Activated T-cell treated with anti-CD3 and anti-CD28 coated beads, Interleukin-2, amount 50 U/mL, for 1 hour (primary cell): ENCODE measurements at regions not wholly inside any gene's neighbourhood (a gene's known extent, or its start where the extent isn't known, plus 50 kb on each side); places are given as distances from the start of the nearest gene placed in this dataset.

Experiments
- DNase-seq: peaks from one replicate; pipeline ENCODE4 v3.0.0-alpha.2; 2020

DNA sequence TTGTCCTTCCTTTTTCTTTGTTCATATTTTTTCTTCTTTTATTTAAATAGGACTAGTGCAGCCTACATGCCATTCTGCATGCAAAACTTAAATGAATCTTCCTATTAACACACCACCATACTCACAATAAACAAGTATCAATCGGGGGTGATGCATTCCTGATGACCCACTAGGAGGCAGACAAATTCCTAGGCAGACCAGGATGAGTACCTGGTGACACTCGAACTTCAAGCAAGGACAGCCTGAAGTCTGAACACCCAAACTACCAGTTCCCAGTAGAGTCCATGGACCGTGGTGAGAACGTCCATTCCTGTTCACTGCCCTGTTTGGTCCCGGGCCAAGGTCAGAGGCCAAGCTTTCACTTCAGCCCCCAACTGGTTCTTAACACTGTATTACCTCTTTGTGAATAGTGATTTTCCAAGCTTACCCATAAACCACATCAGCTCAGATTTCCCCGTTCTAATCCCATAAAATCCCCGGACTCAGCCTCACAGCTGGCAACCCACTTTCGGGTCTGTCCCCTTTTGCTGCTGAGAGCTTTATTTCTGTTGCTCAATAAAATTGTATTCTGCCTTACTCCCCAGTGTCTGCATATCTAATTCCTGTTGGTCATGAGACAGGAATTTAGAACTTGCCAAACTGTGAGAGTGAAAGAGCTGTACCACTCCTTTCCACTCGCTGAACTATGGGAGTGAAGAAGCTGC lies 1286.6 kb downstream of the FSTL5 start:
- no peak for DNase-seq

DNA sequence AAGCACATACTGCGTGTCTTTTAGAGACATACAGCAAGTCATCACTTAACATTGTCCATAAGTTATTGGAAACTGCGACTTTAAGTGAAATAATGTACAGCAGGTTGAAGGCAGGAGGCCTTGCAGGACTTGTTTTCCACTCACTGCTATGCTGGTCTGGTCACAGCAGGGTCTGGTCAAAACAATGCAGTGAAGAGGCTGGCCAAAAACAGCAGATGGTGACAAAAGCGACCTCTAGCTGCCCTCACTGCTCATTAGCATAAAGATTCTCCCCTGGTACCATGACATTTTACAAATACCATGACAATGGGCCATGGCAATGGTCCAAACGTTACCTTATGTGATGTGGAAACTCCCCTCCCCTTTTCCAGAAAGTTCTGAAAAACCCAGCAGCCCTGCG lies 1283.6 kb downstream of the FSTL5 start:
- no peak for DNase-seq

DNA sequence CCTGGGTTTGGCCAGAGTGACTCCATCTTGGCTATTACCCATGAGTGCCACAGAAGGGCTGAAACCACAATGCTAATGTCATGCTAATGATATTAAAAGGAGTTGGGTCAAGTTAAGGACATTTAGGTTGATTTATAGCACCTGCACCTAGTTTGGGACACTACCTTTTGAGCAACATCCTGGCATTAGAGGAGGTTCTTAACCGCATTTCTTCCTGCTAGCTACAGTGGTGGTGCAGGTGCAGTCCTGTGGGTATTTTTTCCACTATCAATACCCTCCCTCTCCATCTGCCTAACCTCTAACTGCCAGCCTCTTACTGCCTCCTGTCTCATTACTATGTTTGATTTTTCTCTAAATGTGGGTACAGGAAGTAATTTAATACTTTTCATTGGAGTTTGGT lies 1276.1 kb downstream of the FSTL5 start:
- no peak for DNase-seq

DNA sequence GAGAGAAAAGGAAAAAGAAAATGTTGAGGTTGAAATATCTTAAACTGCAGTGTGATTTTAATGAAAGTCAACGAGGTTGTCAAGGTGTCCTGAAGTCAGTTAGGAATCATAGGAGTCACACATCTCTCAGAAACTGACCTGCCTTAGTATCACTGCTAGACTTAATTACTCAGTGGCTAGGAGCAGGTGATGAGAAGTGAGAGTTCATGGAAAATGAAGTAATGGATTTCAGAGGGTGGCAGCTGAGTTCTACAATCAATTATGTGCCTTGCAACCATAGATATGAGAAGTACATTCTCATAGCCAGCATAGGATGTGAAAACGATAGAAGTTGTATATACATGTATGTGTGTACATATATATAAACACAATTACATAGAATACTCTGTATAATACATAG lies 1269.7 kb downstream of the FSTL5 start:
- no peak for DNase-seq

DNA sequence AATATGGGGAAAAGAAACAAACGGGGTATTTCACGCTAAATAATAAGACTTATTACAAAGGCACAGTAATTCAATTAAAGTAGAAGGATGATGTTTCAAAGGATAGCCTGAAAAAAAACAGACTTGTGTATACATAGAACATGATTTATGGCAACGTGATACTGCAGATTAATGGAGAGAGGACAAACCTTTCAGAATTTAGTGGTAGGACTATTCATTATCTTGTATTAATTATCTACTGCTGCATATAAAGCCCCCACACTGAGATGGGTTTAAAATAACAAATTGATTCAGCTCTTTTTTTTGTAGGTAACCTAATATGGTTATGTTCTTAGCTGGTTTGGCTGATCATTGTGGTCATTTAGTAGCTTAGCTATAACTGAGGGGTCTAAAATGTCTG lies 1269.0 kb downstream of the FSTL5 start:
- DNase-seq = no peak

DNA sequence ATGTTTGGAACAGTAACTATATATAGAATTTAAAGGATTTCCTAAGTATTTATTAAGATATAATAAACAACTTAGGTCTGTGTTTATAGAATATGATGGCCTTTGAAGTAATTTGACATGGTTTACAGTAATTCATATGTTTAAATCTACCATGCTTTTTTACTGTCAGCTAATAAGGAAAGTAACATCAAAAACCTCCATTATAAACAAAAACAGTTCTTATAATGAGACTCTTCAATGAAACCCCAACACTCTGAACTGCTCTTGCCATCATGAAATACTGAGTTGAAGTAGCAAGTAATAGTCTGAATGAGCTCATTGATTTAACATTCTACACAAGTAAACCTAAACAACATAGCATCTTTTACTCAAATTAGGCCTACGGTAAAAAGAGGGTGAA lies 1236.5 kb downstream of the FSTL5 start:
- DNase-seq = no peak

DNA sequence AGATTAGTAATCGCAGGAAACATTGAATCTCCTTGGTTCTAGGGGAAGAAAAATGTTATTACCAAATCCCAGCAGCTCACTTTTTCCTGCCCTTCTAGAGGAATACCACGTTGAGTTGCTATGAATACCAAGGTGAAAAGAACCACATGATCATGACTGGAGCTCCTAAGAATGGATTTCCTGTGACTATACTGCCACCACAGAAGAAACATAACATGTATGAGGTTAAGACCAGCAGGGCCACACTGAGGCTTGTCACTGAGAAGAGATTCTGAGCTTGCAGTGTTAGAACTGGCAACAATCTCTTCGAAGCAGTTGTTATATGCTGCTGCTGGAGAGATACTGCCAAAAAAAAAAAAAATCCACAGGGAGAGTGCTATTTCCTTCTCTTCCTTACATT lies 1235.3 kb downstream of the FSTL5 start:
- no peak for DNase-seq

DNA sequence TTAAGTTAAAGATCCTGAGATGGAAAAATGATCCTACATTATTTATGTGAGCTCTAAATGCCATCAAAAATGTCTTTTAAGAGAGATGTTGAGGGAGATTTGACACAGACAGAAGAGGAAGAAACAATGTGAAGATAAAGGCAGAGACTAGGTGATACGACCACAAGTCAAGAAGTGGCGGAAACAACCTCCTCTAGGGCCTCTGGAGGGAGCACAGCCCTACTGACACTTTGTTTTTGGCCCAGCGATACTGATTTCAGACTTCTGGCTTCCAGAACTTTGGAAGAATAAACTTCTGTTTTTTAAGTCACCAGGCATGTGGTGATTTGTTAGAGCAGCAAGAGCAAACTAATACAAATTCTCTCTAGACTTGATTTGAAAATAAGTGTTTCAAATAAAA lies 1216.1 kb downstream of the FSTL5 start:
- no peak for DNase-seq

DNA sequence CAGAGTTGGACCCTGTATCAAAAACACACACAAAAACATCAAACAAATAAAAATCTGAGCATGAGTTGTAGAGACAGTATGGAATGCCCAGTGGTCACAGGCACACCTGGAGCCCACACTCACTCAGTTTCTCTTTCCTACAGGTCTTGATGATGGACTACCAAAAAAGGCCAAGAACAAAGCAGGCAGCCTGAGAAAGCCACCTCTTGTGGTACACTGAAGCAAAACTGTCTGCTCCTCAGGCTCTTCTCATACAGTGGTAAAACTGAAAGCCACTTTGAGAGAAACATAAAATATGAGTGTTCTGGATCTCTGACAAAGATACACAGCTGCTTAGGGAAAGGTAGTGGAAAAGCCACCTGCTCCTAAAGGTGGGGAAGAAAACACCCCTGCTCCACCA lies 1206.9 kb downstream of the FSTL5 start:
- no peak for DNase-seq

DNA sequence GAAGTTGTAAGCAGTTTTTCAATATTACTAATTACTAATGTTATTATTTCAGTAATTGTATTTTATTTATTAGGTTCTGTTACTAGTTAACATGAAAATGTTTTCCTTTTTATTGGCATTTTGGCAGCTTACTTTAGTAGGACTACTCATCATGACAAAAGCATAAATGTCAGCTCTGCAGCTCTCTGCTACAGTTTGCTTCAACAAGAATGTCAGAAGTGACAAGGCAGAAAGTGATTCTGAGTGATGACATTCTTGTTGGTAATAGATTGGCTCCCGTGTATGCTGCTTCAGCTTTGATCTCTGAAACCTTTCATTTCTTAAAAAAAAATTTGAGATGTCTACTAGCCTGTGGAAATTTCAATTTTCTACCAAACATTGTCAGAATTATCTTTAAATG lies 1193.9 kb downstream of the FSTL5 start:
- no peak for DNase-seq

DNA sequence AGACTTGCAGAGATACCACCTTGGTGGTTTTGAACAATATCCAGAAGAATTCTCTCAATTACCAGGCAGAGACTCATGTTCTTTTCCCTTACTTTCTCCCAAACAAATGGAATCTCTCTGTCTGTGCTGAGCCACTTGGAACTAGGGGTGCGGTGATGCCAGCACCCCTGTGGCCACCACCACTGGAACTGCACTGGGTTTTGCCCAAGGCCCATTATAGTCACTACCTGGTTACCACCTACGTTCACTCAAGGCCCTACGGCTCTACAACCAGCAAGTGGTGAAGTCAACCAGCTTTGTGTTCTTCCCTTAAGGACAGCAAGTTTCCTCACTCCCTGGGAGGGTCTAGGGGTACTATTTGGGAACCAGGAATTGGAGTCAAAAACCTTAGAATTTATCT lies 1183.7 kb downstream of the FSTL5 start:
- DNase-seq = no peak

DNA sequence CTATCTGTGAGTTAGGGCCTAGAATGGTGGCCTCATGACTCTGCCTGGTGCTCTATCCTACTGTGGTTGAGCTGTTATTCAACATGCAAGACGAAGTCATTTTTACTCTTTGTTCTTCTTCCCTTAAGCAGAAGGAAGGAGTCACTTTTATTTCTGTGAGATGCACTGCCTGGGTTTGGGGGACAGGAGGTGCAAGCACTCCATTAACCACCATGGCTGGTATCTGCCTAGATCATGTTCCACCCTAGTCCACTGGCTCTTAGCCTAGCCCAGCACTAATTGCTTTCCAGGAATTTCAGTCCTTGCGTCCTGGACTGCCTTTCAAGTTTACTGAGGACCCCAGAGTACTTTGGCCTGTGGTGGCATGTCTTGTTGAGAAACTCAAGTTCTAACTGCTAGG lies 1182.7 kb downstream of the FSTL5 start:
- no peak for DNase-seq

DNA sequence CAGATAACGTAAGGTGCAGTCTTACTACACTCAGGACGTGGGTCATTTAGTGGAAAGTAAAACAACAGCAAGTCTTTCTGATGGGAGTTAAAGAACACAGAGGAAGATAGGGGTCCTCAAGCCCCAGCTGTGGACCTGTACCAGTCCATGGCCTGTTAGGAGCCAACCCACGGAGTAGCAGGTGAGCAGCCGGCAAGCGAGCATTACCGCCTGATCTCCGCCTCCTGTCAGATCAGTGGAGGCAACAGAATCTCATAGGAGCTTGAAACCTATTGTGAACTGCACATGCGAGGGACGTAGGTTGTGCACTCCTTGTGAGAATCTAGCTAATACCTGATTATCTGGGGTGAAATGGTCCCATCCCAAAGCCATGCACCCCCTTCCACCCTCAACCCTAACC lies 1180.8 kb downstream of the FSTL5 start:
- DNase-seq = no peak

DNA sequence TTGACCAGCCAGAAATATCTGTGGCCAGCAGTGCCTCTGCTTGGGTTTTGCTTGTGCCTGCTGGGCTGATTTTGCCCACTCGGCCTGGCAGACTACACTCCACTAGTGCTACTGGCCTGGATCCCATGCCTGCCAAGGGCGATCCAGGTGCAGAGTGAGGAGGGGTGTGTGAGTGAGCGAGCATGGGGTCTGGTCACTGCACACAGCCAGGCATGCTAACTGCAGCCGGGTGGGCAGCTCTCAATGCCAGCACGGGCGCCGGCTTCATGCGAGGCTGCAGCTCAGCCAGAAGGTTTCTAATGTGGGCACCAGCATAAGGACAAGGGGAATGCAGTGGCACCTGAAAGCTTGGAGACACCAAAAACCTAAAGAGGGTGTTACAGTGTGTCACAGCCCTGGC lies 1161.4 kb downstream of the FSTL5 start:
- DNase-seq = no peak

DNA sequence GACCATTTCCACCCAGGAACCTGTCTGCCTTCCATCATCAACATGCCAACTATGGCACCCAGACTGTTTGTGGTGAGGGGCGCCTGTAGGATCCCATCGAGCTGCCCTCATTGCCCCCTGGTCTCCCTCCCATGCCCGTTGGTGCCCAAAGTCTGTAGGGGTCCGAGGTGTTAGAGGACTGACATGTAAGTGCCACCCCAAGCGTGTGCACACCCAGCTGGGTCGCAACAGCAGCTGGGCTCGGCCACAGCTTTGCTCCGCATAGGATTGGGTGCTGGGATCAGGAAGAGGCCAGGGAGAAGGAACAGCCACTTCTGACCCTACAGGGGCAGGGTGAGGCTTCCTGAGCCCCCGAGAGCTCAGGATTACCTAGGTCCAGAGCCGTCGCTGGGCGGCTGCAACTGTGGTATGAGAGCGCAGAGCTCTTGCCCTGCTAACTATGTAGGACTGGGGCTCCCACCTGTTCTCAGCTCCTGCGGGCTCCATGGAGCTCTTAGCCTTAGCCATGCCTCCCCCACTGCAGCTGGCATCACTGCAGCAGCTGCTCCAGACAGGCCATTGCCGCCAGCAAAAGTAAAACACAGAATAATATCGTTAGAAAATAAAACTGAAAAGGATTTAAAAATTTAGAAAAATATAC lies 1160.3 kb downstream of the FSTL5 start:
- DNase-seq = no peak

DNA sequence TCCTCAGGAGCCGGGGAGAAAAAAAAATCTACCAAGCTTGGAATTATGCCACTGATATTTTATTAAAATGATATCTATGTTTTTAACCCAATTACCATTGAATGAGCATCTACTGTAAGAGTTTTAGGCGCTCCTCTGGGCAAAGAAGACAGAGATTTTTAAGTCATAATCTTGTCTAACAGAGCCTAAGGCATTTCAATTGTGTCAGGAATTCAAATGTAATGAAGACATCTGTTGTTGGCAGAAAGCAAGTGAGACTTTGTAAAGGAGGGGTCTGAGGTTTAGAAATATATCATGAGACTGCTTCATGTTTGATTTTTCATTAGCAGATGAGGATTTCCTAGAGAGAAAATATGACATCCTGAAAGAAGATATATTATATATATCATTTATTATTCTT lies 1158.1 kb downstream of the FSTL5 start:
- no peak for DNase-seq

DNA sequence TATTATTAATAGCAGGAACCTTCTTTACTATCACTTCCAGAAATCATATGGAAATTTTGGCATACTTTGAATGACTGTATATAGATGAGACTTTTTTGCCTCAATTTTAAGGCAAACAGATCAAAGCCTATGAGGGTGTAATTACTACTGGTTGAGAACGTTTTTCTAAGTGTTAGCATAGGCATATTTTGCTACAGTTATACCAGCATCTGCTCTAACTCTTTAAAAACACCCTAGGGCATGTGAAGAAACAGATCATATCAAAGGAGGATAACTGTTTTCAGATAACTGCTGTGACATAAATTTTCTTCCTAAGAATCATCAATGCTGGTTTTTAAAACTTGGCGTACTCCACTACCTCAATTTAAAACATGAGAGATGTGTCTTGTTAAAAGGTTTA lies 1155.3 kb downstream of the FSTL5 start:
- no peak for DNase-seq

DNA sequence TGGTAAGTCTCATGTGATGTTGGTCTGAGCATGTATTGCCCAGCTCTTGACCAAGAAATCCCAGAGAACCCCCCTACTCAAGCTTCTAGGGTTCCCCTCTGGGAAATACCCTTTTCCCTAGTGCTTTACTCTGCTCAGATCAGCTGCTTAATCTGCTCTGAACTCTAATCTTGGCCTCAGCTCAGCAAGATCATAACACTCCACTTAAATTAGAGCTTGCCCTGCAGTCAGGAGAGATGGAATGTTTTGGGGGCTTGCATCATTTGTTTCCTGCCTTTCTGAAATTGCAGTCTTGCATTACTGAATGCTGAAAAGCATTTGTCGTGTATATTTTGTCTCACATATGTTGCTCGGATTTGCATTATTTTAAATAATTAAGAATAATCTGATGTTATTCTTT lies 1153.6 kb downstream of the FSTL5 start:
- DNase-seq = no peak
